ENCODE measurements at regions not wholly inside any gene's neighbourhood (a gene's known extent, or its start where the extent isn't known, plus 50 kb on each side); places are given as distances from the start of the nearest gene placed in this dataset.

- FAIRE-seq (no peak), DNase-seq (ENCODE audit: insufficient read length, low spot score) (no peak)
Observed at GRCh38 chr2:16266571-16266970, 326.2 kb downstream of the MYCN start.

GRCh38 chr2:16264931-16265540 is 324.7 kb downstream of the MYCN start:
- DNase-seq (ENCODE audit: insufficient read length, low spot score) (no peak), FAIRE-seq (no peak)

DNA sequence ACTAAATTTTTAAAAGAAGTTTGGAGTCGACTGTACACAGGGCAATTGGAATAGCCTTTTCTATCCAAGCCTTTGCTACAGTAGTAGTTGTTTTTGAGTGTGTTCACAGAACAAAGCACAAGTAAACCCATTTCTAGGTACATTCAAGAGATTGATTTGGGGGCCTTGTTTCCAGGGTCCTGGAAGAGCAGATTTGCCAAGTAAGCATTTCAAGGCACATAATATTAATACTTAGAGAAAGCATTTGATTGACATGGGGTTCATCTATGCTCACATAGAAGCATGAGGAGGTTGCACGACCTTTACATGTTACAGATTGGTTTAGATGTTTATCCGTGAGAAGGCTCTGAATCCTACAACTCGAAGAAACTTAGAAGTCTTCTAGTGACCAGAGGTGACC is 324.1 kb downstream of the MYCN start:
- DNase-seq (ENCODE audit: insufficient read length, low spot score) (no peak), FAIRE-seq (no peak)

DNA sequence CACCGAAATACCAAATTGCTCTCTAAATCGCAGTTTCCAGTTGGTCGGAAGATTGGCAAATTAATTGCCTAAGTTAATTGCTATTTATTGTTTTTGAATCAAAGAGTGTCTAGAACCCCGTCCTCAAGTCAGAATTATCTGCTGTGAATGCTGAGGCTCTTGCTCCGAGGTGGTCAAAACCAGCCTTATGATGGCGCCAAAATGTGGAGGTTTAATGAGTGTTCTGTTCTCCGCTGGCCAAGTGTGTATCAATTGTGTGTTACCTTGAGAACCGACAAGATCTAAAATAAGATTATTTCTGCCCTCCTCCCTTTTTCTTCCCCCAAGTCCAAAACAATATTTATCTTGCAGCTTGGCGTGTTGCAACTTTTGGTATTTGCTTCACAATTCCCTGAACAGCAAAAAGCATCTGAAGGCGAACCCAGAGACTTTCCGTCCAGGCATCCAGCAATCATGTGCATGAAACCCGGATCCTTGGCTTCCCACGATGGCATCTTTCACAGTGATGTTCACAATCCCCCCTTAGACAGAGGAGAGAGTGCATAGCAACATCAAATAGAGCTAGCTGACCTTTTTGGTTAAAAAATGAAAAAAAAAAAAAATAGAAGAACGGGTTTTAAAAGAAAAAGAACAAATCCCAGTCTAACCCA is 323.0 kb downstream of the MYCN start:
- DNase-seq (ENCODE audit: insufficient read length, low spot score) (no peak), FAIRE-seq (no peak)

DNA sequence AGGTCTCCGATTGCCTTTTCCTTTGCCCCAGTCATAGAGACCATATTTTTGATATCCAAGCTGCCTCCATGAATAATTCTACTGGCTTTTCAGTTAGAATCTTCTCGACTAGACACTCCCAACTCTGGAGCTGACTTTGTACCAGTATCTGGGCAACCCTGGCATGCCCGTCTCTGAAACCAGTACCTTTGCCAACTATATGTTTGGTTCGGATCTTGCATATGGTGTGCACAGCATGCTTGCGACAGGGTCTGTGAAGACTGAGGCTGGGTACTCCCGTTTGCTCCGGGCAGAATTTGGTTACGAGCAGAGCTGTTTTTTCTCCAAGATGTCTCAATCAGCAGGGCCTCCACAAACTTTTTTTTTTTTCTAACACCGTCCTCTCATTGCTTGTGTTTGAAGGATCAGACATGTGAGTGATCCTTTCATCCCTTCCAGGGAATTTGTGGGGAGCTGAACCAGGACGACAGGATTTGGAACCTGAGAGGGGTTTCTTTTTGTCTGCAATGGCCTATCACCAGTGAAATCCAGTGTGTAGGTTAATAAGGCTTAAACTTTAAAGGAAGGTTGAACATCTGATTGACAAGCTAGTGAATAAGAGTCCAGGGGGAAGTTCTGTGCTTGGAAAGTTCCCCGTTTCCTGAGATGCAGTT is 322.3 kb downstream of the MYCN start:
- FAIRE-seq (no peak), DNase-seq (ENCODE audit: insufficient read length, low spot score) (no peak)

- no peak for FAIRE-seq
Observed at GRCh38 chr2:16261791-16262190, 321.4 kb downstream of the MYCN start.

DNA sequence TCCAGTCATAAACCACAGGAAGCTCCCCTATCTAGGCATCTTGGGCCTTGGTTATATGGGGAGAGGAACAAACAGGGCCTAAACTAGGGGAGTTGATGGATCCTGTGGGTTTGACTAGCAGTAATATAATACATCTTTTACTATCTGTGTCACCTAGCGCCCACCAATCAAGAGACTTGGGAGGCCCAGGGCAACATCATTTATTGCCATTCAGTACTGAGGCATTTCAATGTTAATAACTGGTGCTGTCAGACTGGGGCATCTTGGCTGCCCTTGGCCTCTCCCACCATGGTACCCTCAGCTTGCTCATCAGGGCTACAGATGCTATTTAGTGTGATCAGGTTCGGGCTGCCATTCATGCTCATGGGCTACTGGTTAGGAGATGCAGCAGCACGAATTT is 320.7 kb downstream of the MYCN start:
- DNase-seq (ENCODE audit: insufficient read length, low spot score) (no peak), FAIRE-seq (no peak)

More at GRCh38 chr2:16261791-16262190, 321.4 kb downstream of the MYCN start:
- no peak for DNase-seq (ENCODE audit: insufficient read length, low spot score)

- FAIRE-seq: no peak
Observed at GRCh38 chr2:16260041-16260830, 319.9 kb downstream of the MYCN start.

DNA sequence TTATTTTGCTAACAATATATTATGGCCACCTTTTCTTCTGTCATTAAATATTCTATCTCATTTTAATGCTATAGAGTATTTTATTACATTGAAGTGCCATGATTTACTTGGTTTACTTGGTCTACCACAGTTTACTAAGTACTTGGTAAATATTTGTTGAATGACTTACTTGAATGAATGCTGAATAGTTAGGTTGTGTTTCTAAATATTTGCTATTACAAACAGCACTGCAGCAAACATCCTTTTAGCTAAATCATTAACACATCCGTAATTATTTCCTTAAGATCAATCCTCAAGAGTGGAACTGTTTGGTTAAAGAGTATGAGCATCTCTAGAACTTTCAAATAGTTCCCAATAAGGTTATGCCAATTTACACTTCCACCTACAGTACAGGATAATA is 318.7 kb downstream of the MYCN start:
- DNase-seq (ENCODE audit: insufficient read length, low spot score) (no peak), FAIRE-seq (no peak)

More at GRCh38 chr2:16260041-16260830, 319.9 kb downstream of the MYCN start:
- no peak for DNase-seq (ENCODE audit: insufficient read length, low spot score)

DNA sequence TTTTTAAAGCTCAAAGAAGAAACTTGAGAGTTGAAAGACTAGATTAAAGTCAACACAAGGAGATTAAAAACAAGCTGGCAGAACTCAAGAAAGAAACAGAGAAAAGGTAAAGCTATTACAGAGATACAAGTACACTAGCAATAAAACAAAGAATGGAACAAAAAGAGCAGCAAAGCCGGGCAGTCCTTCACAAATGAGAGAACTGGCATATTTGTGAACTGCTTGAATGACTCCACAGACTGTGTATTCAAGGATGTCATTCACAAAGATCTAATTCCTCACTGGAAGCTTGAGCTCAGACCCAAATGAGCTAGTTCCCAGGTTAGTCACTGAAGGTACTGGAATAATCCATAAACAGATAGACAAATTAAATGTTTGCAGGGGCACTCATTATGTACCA is 318.0 kb downstream of the MYCN start:
- DNase-seq (ENCODE audit: insufficient read length, low spot score) (no peak), FAIRE-seq (no peak)

- DNase-seq (ENCODE audit: insufficient read length, low spot score) (no peak), FAIRE-seq (no peak)
Observed at GRCh38 chr2:16257322-16258028, 317.1 kb downstream of the MYCN start.

DNA sequence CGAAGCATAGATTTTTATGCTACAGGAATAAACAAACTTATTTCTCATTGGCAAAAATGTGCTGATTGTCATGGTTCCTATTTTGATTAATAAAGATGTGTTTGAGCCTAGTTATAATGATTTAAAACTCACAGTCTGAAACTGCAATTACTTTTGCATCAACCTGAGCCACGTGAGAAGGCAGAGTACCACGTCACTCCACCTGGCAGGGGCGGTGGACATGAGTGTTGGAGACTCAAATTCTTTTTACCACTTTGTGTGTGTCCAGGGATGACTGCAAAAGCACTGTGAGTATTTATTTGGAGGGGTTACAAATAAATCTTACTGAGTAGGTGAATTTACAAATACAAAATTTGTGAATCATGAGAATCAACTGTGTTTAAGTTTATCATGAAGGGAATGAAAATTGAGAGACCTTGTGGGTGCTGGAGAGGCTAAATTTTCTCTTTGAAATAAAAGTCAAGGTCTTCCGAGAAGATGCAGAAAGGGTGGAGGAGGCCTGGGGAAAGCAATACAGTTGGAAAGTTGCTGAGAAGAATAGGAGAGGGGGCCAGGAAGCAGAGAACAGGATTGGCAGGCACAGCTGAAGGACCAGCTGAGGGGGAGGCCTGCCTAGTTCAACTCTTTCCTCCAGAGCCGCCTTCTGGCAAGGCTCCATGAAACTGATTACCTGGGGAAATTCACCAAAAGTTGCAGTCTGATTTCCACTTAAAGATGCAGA is 316.4 kb downstream of the MYCN start:
- FAIRE-seq (no peak), DNase-seq (ENCODE audit: insufficient read length, low spot score) (no peak)

DNA sequence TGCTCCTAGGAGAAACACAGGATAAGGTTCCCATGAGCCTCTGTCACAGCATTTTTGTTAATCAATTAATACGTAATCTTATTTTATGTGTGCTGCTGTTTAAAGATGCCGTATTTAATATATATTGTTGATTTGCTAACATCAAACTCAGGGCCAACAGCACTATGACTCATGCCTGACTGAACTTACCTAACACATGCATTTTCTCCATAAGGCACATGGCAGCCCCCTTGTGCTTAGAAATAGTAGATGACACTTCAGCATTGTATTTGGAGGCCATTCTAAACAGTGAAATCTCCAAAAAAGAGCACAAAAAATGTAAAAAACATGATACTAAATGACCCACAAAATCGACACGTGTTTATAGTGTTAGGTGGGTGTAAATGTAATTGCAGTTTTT is 314.8 kb downstream of the MYCN start:
- FAIRE-seq (no peak), DNase-seq (ENCODE audit: insufficient read length, low spot score) (no peak)

GRCh38 chr2:16254356-16254965 is 314.1 kb downstream of the MYCN start:
- DNase-seq (ENCODE audit: insufficient read length, low spot score) (no peak), FAIRE-seq (no peak)

DNA sequence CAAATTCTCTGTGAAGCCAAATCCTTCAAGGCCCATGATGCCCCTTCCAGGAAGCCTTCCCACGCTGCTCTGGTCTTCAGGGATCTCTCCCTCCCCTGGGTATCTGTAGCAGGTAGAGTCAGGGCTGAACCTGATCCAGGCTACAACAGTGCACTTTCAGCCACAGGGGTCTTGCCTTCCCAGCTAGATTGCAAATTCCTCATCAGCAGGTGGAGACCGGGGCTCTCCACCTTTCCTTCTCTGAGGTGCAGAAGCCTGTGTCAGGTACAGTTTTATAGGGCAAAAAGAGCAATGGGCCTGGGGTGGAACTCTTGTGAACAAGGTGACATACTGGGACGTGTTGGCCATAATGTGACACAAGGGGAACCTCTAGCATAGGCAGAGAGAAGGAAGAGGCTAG is 312.9 kb downstream of the MYCN start:
- FAIRE-seq: no peak
- no peak for DNase-seq (ENCODE audit: insufficient read length, low spot score)

DNA sequence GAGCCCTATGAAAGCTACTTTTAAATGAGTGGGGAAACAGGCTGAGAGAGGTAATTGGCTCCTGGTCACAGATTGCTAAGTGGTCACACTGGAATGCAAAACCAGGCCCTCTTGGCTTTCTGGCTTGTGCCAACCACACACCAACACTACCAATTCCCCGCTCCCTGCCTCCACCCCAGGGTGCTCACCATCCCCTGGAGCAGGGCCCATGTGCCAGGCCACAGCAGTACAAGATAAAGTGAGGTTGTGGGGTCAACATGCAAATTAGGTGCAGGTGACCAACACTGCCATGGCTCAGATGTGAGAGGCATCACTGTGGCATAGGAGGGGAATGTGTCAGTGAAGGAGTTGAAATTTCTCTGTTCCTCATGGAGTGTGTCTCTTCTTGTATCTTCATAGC is 312.5 kb downstream of the MYCN start:
- no peak for FAIRE-seq

DNA sequence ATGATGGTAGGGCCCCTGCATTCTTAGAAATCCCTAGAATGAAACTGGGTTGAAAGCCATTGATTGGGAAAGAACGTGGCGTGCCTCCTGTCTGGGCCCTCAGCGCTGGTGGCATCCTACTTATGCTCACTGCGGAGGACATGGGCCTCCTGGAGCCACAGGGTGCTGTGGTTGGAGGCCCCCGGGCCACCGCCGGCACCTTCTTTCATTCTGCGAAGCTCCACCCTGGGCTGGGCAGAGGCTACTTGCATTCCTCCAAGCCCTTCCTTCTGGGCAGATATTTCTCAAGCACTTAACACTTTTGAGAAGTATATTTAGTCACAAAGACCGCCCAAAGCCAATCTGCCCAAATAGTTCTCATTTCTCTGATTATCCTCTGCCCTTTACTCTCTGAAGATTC is 311.9 kb downstream of the MYCN start:
- DNase-seq (ENCODE audit: insufficient read length, low spot score) (no peak), FAIRE-seq (no peak)

More for the DNA sequence above, 312.5 kb downstream of the MYCN start:
- no peak for DNase-seq (ENCODE audit: insufficient read length, low spot score)

DNA sequence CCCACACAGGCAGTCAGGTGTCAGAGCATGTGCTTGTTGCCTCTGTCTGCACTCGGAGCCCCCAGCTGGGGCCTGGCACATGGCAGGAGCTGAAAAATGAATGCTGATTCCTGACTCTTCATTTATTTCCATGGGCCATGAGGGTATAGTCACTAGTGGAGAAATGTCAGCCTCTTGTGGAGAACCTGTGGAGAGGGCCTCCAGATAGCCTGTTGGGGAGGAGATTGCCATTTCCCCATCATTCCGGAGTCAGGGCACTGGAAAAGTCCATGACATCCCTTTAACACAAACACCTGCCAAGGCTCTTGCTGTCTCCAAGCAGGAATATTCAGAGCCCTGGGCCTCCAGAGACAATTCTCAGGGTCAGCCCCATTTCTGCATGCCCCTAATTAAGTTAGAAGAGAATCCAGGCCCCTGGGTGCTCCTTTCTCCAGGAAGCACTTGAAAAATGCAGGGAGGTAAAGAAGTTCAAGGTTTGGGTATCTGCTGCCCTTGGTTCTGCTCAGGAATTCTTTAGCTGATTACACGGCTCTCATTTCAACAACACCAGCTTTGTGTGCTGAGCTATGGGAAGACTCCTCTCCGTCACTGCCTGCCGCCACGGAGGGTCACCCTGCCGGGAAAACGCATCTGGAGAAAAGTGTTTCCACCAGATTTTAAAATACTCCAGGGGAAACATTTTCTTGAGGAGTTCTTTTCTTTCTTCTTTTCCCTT is 311.3 kb downstream of the MYCN start:
- DNase-seq (ENCODE audit: insufficient read length, low spot score): no peak
- FAIRE-seq: no peak

- DNase-seq (ENCODE audit: insufficient read length, low spot score): no peak
- FAIRE-seq: no peak
Observed at GRCh38 chr2:16250886-16251285, 310.5 kb downstream of the MYCN start.

All from HTR-8/SVneo (cell line).